Psoas muscle (tissue), 7 donors: ENCODE measurements at regions not wholly inside any gene's neighbourhood (a gene's known extent, or its start where the extent isn't known, plus 50 kb on each side); places are given as distances from the start of the nearest gene placed in this dataset.
"Not testable (repeated sequence)": the region's sequence is repeated elsewhere in the genome, so short reads cannot be mapped to it uniquely, and the experiment has no call there.

Source experiments
- ATAC-seq, 4 donors: fragments of 200-7000 bp; cut with Tn5 transposase; one replicate each; pipeline ENCODE4 v1.9.1; 2020; ENCODE audit warnings: moderate library complexity in 3 of 4, mild to moderate bottlenecking in 2 of 4
- DNase-seq, 2 donors: peaks; one replicate each; pipeline ENCODE4 v3.0.0-alpha.2; 2020
- H3K27ac ChIP-seq: fragments of 200-600 bp; one replicate; pipeline ENCODE4 v1.8.0; 2022
- H3K27me3 ChIP-seq, 3 donors: fragments of 200-600 bp in 1 of 3; one replicate each; pipeline versions ENCODE4 v1.6.1 to v1.8.0; 2013 to 2022; ENCODE audit warnings: low read length in 2 of 3, mild to moderate bottlenecking in 2 of 3, moderate library complexity in 1 of 3; ENCODE audit not compliant: insufficient read depth in 3 of 3
- H3K36me3 ChIP-seq, 2 donors: fragments of 200-600 bp in 1 of 2; one replicate each; pipeline versions ENCODE4 v1.6.1 to v1.8.0; 2013 to 2022; ENCODE audit warnings: low read depth in 1 of 2, mild to moderate bottlenecking in 1 of 2, moderate library complexity in 1 of 2; ENCODE audit not compliant: insufficient read depth in 1 of 2
- H3K4me1 ChIP-seq: fragments of 200-600 bp; one replicate; pipeline ENCODE4 v1.8.0; 2022
- H3K4me3 ChIP-seq: fragments of 200-600 bp; one replicate; pipeline ENCODE4 v1.8.0; 2022; ENCODE audit warnings: mild to moderate bottlenecking
- H3K9me3 ChIP-seq: fragments of 200-600 bp; one replicate; pipeline ENCODE4 v1.8.0; 2022
- CTCF ChIP-seq: fragments of 200-600 bp; IDR thresholded peaks from one replicate; pipeline ENCODE4 v1.8.0; 2022; ENCODE audit warnings: antibody characterized with exemption
- WGBS, 3 donors: extraction: QIAGEN DNeasy Blood & Tissue Kit; methylation state at CpG; one replicate each; pipeline versions ENCODE4 v1.1.6 to v1.1.7; 2013; 5-methylcytosine and 5-hydroxymethylcytosine counted together
- intact Hi-C, 2 donors: fragments of 100-400 bp; cut with DNase I; formaldehyde crosslinking; loops; one replicate each; pipeline versions ENCODE4 v1.11.0 to v1.14.2; 2022
- donor health status: healthy with polysubstance abuse.
- donor health status: DM: no; HTN: no; CAD: no; lungs with moderate emphysema.
- donor health status: Bipolar disorder and iron deficiency.
- donor health status: healthy.
- donor health status: DM: yes; HTN: yes; CAD: no.
- donor health status: DM: no; HTN: no; CAD: no.
- donor health status: DM: yes; HTN: yes; CAD: no.

GRCh38 chr6:21282360-21282759, 311.2 kb upstream of the SOX4 start:
- intact Hi-C loops = not testable (repeated sequence)

GRCh38 chr6:21284166-21284565, 309.4 kb upstream of the SOX4 start:
- DNase-seq (no peak), ATAC-seq (no peak)
- no peak overlapping the region for H3K4me3 ChIP-seq
- H3K9me3 ChIP-seq = no peaks in the 10 kb centered on the region
- H3K36me3 ChIP-seq = no peaks in the 10 kb centered on the region
- no peaks in the 10 kb centered on the region for H3K4me1 ChIP-seq
- H3K27ac ChIP-seq = no peak overlapping the region
- no peak for TF ChIP-seq CTCF
- WGBS, 3 donors = 81 to 86% (median 84%) methylated on average over 3 of the region's 3 CpGs
- H3K27me3 ChIP-seq = no peaks in the 10 kb centered on the region
- intact Hi-C loops = no loop called here

More at GRCh38 chr6:21282360-21282759, 311.2 kb upstream of the SOX4 start:
- not testable (repeated sequence) for H3K4me1 ChIP-seq, ATAC-seq, H3K36me3 ChIP-seq, DNase-seq, H3K27me3 ChIP-seq, H3K27ac ChIP-seq, H3K4me3 ChIP-seq, H3K9me3 ChIP-seq
- WGBS, 3 donors = 82 to 85% (median 85%) methylated on average over 3 of the region's 3 CpGs

- no peaks in the 10 kb centered on the region for H3K36me3 ChIP-seq
- ATAC-seq (no peak), DNase-seq (no peak)
- H3K27ac ChIP-seq = no peak overlapping the region
- no peak overlapping the region for H3K4me3 ChIP-seq
- WGBS, 3 donors = 82 to 87% (median 85%) methylated on average over 7 of the region's 7 CpGs
- H3K27me3 ChIP-seq = no peaks in the 10 kb centered on the region
- intact Hi-C loops = no loop called here
- H3K4me1 ChIP-seq = no peaks in the 10 kb centered on the region
- TF ChIP-seq CTCF = no peak
- H3K9me3 ChIP-seq = no peaks in the 10 kb centered on the region
These were observed 308.8 kb upstream of the SOX4 start for GRCh38 chr6:21284706-21285105.

- WGBS, 3 donors = 92 to 97% (median 94%) methylated on average over 8 of the region's 8 CpGs
- DNase-seq (no peak), ATAC-seq (no peak)
- TF ChIP-seq CTCF = no peak
- Histone ChIP-seq H3K4me3 (no peak overlapping the region), H3K27me3 (no peaks in the 10 kb centered on the region), H3K27ac (no peak overlapping the region), H3K9me3 (no peaks in the 10 kb centered on the region), H3K36me3 (no peaks in the 10 kb centered on the region), H3K4me1 (no peaks in the 10 kb centered on the region)
- intact Hi-C loops = no loop called here
These were observed 299.4 kb upstream of the SOX4 start for GRCh38 chr6:21294144-21294543.

GRCh38 chr6:21295506-21296240, 297.9 kb upstream of the SOX4 start:
- H3K9me3 ChIP-seq = peaks cover 4% of the 10 kb centered on the region
- no peak for DNase-seq
- H3K4me1 ChIP-seq = no peaks in the 10 kb centered on the region
- 30 to 56% (median 30%) methylated on average over 6 of the region's 6 CpGs for WGBS, 3 donors
- no peak overlapping the region for H3K4me3 ChIP-seq
- no peaks in the 10 kb centered on the region for H3K27me3 ChIP-seq
- ATAC-seq = no peak
- H3K36me3 ChIP-seq = no peaks in the 10 kb centered on the region
- no peak for TF ChIP-seq CTCF
- no peak overlapping the region for H3K27ac ChIP-seq
- intact Hi-C loops = no loop called here
